Gastrocnemius medialis (tissue), 4 donors: ENCODE measurements at regions not wholly inside any gene's neighbourhood (a gene's known extent, or its start where the extent isn't known, plus 50 kb on each side); places are given as distances from the start of the nearest gene placed in this dataset.

Source experiments
- CTCF ChIP-seq, 5 experiments: fragments of 450-650 bp in 3 of 5; fragments of 200-600 bp in 2 of 5; sonication (generic) in 2 of 5; IDR thresholded peaks in 4 of 5; conservative IDR thresholded peaks in 1 of 5; 1 replicate in 4 of 5; 2 replicates in 1 of 5; pipeline ENCODE4 v1.5.1; 2016 to 2019; ENCODE audit warnings: antibody characterized with exemption in 5 of 5, mild to moderate bottlenecking in 3 of 5, moderate library complexity in 3 of 5
- POLR2A ChIP-seq, 2 donors: fragments of 450-650 bp; IDR thresholded peaks; one replicate each; pipeline ENCODE4 v1.6.1; 2017; ENCODE audit warnings: antibody characterized with exemption in 2 of 2, mild to moderate bottlenecking in 2 of 2, moderate library complexity in 2 of 2

- no peak for TF ChIP-seq CTCF (IDR thresholded peaks at IDR 0.05 in 4 of 5, conservative IDR thresholded peaks at IDR 0.05 in 1 of 5)
- no peak for TF ChIP-seq POLR2A (IDR thresholded peaks at IDR 0.05)
These were observed 289.2 kb upstream of the TMEM161B start for GRCh38 chr5:88557881-88558280.
